GM19328 (cell line): ENCODE measurements at regions not wholly inside any gene's neighbourhood (a gene's known extent, or its start where the extent isn't known, plus 50 kb on each side); places are given as distances from the start of the nearest gene placed in this dataset.
"Not testable (repeated sequence)": the region's sequence is repeated elsewhere in the genome, so short reads cannot be mapped to it uniquely, and the experiment has no call there.

Experiments
- ATAC-seq: cut with Tn5 transposase; IDR thresholded peaks from one replicate; pipeline ENCODE4 v1.9.1; 2021; ENCODE audit warnings: mild to moderate bottlenecking, moderate library complexity; ENCODE audit not compliant: unreplicated experiment

- no peak for ATAC-seq
These were observed 129.2 kb upstream of the NRBF2 start for GRCh38 chr10:63003816-63004453.

DNA sequence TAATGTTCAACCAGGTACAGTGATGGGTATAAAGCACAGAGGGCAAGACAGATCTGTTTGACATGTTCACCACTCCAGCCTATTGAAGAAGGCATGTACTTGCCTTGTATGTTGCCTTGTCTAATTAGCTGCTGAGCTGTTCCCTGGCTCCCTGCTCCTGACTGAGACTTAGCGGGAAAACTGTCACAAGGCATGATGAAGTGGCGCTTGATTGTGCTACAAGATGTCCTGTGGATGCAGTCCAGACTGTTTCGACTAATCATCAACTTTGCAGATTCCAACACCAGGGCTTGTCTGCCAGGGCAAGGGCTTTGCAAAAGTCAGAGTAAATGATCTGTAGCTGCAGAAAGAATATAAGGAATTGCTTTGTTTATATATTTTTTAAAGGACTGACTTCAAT is 136.2 kb upstream of the NRBF2 start:
- no peak for ATAC-seq

DNA sequence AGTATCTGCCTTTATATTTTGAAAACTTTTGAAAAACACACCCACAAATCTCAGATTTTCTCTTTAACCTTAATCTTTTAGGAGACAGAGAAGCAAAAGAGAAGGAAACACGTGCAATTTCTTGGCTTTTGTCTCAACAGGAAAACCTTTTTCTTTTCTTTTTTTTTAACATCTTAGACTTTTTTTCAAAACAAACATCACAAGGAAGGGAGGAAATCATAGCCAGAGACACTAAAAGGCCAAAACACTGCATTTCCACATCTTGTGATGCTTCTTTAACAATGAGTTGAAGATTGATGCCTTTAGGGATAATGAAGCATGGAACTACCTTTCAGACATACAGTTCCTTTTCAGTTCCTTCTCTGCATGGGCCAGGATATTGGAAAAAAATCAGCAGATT is 136.6 kb upstream of the NRBF2 start:
- ATAC-seq = no peak

- ATAC-seq = no peak
These were observed 140.0 kb upstream of the NRBF2 start for GRCh38 chr10:62993121-62993520.

- ATAC-seq = no peak
These were observed 140.9 kb upstream of the NRBF2 start for GRCh38 chr10:62992145-62992721.

DNA sequence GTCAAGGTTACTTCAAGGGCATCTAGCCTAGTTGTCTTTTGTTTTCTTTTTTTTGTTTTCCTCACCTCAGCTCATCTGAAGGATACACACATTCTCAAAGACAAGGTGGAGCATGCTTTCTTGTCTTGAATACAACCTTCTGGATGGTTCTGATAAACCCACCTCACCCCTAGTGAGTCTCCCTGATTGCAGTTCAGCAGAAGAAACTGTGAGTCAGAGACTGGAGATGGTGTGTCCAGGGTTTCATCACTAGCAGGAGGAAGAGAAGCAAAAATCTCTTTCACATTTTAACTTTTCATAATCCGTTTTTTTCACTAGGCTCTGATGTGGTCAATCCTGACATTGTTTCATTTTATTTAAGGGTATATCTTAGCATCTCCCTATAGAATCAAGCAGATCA is 143.0 kb upstream of the NRBF2 start:
- ATAC-seq = no peak

GRCh38 chr10:62985807-62986600 is 147.1 kb upstream of the NRBF2 start:
- no peak for ATAC-seq

DNA sequence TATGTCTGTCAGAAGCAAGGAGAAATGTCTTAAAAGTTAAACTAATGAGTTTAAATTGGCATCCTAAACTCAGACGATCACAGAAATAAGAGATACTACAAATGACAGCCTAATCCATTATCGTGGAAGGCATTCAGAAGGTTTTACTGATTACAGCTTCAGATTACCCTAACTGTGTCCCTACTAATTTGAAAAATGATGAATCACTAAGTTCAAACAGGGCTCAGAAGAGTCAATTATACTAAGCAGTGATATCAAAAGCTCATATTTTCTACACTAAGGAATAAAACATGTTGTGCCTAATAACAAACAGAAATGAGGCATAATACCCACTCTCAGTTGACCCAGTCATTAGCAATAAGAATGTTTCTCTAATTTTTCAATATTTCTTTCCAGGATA is 152.0 kb upstream of the NRBF2 start:
- ATAC-seq = no peak

- no peak for ATAC-seq
These were observed 152.4 kb upstream of the NRBF2 start for GRCh38 chr10:62980687-62981086.

GRCh38 chr10:62979921-62980320 is 153.2 kb upstream of the NRBF2 start:
- ATAC-seq = no peak

GRCh38 chr10:62978482-62978881 is 154.6 kb upstream of the NRBF2 start:
- ATAC-seq = no peak

DNA sequence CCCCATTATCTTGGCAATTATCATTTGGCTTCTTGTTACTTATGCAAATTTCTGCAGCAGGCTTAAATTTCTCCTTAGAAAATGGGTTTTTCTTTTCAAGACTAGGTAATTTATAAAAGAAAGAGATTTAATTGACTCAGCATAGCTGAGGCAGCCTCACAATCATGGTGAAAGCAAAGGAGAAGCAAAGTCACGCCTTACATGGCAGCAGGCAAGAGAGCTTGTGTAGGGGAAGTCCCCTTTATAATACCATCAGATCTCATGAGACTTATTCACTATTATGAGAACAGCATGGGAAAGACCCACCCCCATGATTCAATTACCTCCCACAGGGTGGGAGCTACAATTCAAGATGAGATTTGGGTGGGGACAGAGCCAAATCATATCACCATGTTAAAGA is 158.3 kb upstream of the NRBF2 start:
- not testable (repeated sequence) for ATAC-seq

GRCh38 chr10:62972103-62972502 is 155.9 kb upstream of the EGR2 start:
- no peak for ATAC-seq

DNA sequence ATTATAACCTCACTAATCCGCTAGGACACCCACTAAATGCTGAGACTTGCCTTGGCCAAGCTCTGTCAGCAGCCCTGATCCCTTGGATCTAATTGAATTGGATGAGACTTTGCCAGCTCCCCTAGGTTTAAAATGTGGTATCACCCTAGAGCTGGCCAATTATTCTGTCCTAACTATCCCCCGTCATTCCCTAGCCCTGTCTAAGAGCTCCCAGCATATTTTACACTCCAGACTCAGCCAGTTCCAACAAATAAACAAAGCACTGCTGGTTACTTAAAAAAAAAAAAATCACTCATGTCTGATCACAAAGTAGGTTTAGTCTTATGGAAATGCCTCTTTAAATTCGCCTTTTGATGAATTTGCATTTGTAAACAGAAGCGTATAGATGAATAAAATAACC is 147.9 kb upstream of the EGR2 start:
- ATAC-seq = no peak

DNA sequence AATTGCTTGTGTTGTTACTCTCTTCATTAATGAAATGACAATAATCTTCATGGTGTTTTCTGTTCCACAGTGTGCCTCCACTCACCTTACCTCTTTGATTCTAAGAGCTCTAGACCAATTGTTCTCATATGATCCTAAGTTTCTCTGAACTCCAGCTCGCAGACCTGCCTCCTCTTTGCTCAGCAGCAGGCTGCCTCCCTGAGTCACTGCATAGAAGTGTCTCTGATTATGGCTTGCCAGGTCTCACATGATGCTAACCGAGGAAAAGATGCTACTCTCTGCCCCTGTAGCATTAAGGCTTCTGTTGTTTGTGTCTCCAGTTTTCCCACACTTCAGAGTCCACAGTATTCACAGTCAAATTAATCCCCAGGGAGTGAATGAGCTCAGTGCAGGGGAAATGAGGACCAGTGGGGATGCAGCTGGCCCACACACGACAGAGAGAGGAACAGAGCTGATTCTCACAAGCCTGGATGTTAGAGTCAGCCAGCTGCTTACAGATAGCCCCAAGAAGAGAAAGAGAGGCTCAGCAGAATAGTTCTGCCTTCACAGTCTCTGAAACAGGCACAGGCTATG is 145.9 kb upstream of the EGR2 start:
- ATAC-seq = no peak

DNA sequence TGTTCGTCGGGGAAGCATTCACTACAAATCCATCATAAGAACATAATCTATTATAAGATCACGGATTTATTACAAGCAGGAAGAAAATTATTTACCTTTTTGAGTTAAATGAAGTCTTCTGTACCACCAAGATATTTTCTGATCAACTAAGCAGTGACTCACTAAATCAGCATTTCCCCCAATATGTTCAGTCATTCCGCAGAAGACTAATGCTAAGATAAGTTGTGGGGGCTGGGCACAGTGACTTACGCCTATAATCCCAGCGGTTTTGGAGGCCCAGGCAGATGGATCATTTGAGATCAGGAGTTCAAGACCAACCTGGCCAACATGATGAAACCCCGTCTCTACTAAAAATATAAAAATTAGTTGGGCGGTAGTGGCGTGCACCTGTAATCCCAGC is 144.2 kb upstream of the EGR2 start:
- no peak for ATAC-seq

DNA sequence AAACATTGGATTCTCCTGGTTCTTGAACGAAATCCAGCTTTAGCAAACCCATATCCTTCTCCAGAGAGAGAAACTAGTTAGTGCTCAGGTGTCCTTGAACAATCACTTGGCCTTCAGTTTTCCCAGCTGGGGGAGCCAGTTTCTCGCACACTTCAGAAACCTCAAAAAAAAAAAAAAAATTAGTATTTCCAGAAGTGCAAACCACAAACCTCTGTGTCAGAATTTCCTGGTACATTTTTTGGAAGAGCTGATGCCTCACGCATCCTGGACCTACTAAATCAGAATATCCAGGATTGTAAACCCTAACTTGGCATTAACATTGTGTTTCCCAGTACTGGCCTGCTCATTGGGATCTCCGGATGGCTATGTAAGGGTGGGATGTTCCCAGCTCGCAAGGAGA is 143.4 kb upstream of the EGR2 start:
- ATAC-seq = no peak

DNA sequence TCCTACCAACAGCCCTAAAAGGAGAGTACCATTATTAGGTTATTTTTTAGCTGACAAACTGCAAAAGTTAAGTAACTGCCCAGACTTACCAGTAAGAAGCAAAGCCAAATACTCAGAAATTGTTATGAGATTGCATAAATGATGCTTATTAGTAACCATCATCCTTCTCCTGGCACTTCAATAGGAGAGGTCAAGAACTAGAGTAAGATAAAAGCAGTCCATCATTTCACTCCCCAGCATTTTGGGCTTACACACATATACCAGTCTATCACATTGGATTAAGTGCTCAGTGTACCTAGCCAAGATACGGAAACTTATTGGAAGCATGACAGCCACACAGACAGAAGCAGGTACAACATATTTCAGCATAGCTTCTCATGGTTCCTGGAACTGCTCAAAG is 142.8 kb upstream of the EGR2 start:
- no peak for ATAC-seq

GRCh38 chr10:62946278-62946677 is 130.1 kb upstream of the EGR2 start:
- ATAC-seq = no peak

GRCh38 chr10:62939698-62940097 is 123.5 kb upstream of the EGR2 start:
- ATAC-seq = no peak

- no peak for ATAC-seq
These were observed 122.5 kb upstream of the EGR2 start for GRCh38 chr10:62938672-62939071.

- no peak for ATAC-seq
These were observed 121.5 kb upstream of the EGR2 start for GRCh38 chr10:62937674-62938073.
